ENCODE measurements at regions not wholly inside any gene's neighbourhood (a gene's known extent, or its start where the extent isn't known, plus 50 kb on each side); places are given as distances from the start of the nearest gene placed in this dataset.

DNA sequence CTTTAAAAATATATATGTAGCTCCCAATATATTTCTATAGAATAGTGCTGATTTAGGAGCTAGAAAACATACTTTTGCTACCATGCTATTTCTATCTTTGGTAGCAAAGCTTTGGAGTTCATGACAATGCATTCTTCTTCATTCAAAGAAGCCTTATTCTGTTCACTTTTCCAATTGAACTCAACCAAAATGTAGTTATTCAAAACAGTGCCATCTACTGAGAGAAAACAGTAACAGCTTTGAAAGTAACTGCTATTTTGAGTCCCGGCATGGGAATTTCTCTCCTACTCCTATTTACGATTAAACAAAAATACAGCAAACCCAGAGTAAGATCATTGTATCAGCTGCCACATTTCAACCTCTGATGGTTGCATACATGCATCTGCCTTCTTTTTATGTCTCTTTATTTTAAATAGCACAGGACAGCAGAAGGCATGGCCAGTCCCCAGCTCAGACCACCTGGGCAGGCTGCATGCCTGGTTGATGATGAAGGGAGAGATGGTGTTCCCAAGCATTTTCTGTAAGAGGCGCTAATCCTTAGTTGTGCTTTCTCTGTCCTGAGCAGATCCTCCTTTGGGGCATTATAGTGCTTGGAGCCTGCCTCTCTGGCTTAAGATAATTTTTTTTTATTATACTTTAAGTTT, 69.7 kb upstream of the SULT1C3 start:
- Histone ChIP-seq H3K27me3 (ENCODE audit: insufficient read depth, low read length) (peaks cover 10% of the 10 kb centered on the region), H3K9ac (ENCODE audit: low read length) (no peak overlapping the region), H3K4me2 (ENCODE audit: low read length) (no peak overlapping the region), H3K79me2 (ENCODE audit: insufficient read depth, low read length) (no peaks in the 10 kb centered on the region), H3K27ac (ENCODE audit: low read depth, low read length) (no peak overlapping the region), H3K4me1 (ENCODE audit: insufficient read depth, low read length) (no peaks in the 10 kb centered on the region), H2AFZ (ENCODE audit: low read depth, low read length) (no peak overlapping the region), H3K36me3 (ENCODE audit: insufficient read depth, low read length) (no peaks in the 10 kb centered on the region), H3K4me3 (ENCODE audit: insufficient read depth, low read depth, low read length) (no peak overlapping the region), H3K9me3 (ENCODE audit: insufficient read depth, low read depth, low read length) (no peaks in the 10 kb centered on the region), H4K20me1 (ENCODE audit: insufficient read depth, low read length) (no peaks in the 10 kb centered on the region)
- no peaks in the 10 kb centered on the region for H3K4me1 Mint-ChIP-seq (ENCODE audit: low read depth, unreplicated experiment)
- no peaks in the 10 kb centered on the region for H3K36me3 Mint-ChIP-seq (ENCODE audit: low read depth, unreplicated experiment)
- H3K27me3 Mint-ChIP-seq (ENCODE audit: low read depth, unreplicated experiment) = no peaks in the 10 kb centered on the region
- no peak for FAIRE-seq
- no peak overlapping the region for H3K4me3 Mint-ChIP-seq (ENCODE audit: unreplicated experiment)
- peaks cover 3% of the 10 kb centered on the region for H3K9me3 Mint-ChIP-seq (ENCODE audit: unreplicated experiment)
- peak; percentile 6 for DNase-seq (ENCODE audit: low read depth)
- H3K27ac Mint-ChIP-seq (ENCODE audit: unreplicated experiment) = no peak overlapping the region
- no peak for TF ChIP-seq EZH2 (IDR thresholded peaks at IDR 0.05; ENCODE audit: insufficient read depth, low read length)
- TF ChIP-seq, protein P1, sequence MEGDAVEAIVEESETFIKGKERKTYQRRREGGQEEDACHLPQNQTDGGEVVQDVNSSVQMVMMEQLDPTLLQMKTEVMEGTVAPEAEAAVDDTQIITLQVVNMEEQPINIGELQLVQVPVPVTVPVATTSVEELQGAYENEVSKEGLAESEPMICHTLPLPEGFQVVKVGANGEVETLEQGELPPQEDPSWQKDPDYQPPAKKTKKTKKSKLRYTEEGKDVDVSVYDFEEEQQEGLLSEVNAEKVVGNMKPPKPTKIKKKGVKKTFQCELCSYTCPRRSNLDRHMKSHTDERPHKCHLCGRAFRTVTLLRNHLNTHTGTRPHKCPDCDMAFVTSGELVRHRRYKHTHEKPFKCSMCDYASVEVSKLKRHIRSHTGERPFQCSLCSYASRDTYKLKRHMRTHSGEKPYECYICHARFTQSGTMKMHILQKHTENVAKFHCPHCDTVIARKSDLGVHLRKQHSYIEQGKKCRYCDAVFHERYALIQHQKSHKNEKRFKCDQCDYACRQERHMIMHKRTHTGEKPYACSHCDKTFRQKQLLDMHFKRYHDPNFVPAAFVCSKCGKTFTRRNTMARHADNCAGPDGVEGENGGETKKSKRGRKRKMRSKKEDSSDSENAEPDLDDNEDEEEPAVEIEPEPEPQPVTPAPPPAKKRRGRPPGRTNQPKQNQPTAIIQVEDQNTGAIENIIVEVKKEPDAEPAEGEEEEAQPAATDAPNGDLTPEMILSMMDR (IDR thresholded peaks at IDR 0.05; ENCODE audit: insufficient read depth, low read depth, low read length) = peak; percentile 50

DNA sequence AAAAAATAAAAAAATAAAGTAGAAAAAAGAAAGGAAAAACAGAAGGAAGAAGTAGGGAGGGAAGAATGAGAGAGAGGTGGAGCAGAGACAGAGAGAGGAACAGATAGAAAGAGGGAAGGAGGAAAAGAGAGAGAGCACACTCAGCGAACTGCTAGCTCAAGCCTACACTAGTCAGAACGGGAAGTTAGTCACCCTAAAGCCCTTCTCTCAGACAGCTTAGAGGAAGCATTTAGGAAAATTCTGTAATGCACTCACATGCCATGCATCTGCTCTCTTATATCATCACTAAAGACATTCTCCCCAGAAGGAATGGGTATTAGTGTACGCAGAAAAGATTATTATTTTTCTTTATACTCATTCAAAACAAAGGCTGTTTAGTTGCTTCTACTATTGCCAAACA, 68.1 kb upstream of the SULT1C3 start:
- Mint-ChIP-seq H3K36me3 (ENCODE audit: low read depth, unreplicated experiment) (no peaks in the 10 kb centered on the region), H3K27ac (ENCODE audit: unreplicated experiment) (no peak overlapping the region), H3K27me3 (ENCODE audit: low read depth, unreplicated experiment) (no peaks in the 10 kb centered on the region), H3K9me3 (ENCODE audit: unreplicated experiment) (peaks cover 3% of the 10 kb centered on the region), H3K4me3 (ENCODE audit: unreplicated experiment) (no peak overlapping the region), H3K4me1 (ENCODE audit: low read depth, unreplicated experiment) (no peaks in the 10 kb centered on the region)
- H3K27me3 ChIP-seq (ENCODE audit: insufficient read depth, low read length) = peaks cover 10% of the 10 kb centered on the region
- H2AFZ ChIP-seq (ENCODE audit: low read depth, low read length) = no peak overlapping the region
- no peak overlapping the region for H3K9ac ChIP-seq (ENCODE audit: low read length)
- no peak overlapping the region for H3K4me2 ChIP-seq (ENCODE audit: low read length)
- DNase-seq (ENCODE audit: low read depth) (no peak), FAIRE-seq (no peak)
- no peaks in the 10 kb centered on the region for H3K36me3 ChIP-seq (ENCODE audit: insufficient read depth, low read length)
- TF ChIP-seq, protein P1 (IDR thresholded peaks at IDR 0.05; ENCODE audit: insufficient read depth, low read depth, low read length) = no peak
- TF ChIP-seq EZH2 (IDR thresholded peaks at IDR 0.05; ENCODE audit: insufficient read depth, low read length) = no peak
- H4K20me1 ChIP-seq (ENCODE audit: insufficient read depth, low read length) = no peaks in the 10 kb centered on the region
- no peaks in the 10 kb centered on the region for H3K79me2 ChIP-seq (ENCODE audit: insufficient read depth, low read length)
- H3K27ac ChIP-seq (ENCODE audit: low read depth, low read length) = no peak overlapping the region
- H3K9me3 ChIP-seq (ENCODE audit: insufficient read depth, low read depth, low read length) = no peaks in the 10 kb centered on the region
- H3K4me1 ChIP-seq (ENCODE audit: insufficient read depth, low read length) = no peaks in the 10 kb centered on the region
- H3K4me3 ChIP-seq (ENCODE audit: insufficient read depth, low read depth, low read length) = no peak overlapping the region

- no peaks in the 10 kb centered on the region for H3K27me3 ChIP-seq (ENCODE audit: insufficient read depth, low read length)
- Mint-ChIP-seq H3K36me3 (ENCODE audit: low read depth, unreplicated experiment) (no peaks in the 10 kb centered on the region), H3K27me3 (ENCODE audit: low read depth, unreplicated experiment) (peaks cover 2% of the 10 kb centered on the region), H3K4me3 (ENCODE audit: unreplicated experiment) (no peak overlapping the region), H3K9me3 (ENCODE audit: unreplicated experiment) (peaks cover 2% of the 10 kb centered on the region), H3K27ac (ENCODE audit: unreplicated experiment) (no peak overlapping the region), H3K4me1 (ENCODE audit: low read depth, unreplicated experiment) (no peaks in the 10 kb centered on the region)
- H3K9me3 ChIP-seq (ENCODE audit: insufficient read depth, low read depth, low read length) = no peaks in the 10 kb centered on the region
- no peak overlapping the region for H3K4me2 ChIP-seq (ENCODE audit: low read length)
- no peaks in the 10 kb centered on the region for H3K36me3 ChIP-seq (ENCODE audit: insufficient read depth, low read length)
- no peak for TF ChIP-seq EZH2 (IDR thresholded peaks at IDR 0.05; ENCODE audit: insufficient read depth, low read length)
- TF ChIP-seq, protein P1 (IDR thresholded peaks at IDR 0.05; ENCODE audit: insufficient read depth, low read depth, low read length) = no peak
- DNase-seq (ENCODE audit: low read depth) (no peak), FAIRE-seq (no peak)
- no peaks in the 10 kb centered on the region for H3K79me2 ChIP-seq (ENCODE audit: insufficient read depth, low read length)
- H3K4me3 ChIP-seq (ENCODE audit: insufficient read depth, low read depth, low read length) = no peak overlapping the region
- H3K9ac ChIP-seq (ENCODE audit: low read length) = no peak overlapping the region
- H3K27ac ChIP-seq (ENCODE audit: low read depth, low read length) = no peak overlapping the region
- no peaks in the 10 kb centered on the region for H3K4me1 ChIP-seq (ENCODE audit: insufficient read depth, low read length)
- H2AFZ ChIP-seq (ENCODE audit: low read depth, low read length) = no peak overlapping the region
- no peaks in the 10 kb centered on the region for H4K20me1 ChIP-seq (ENCODE audit: insufficient read depth, low read length)
Observed at GRCh38 chr2:108182489-108182888, 57.3 kb upstream of the SULT1C3 start.
